HCT116 (cell line): ENCODE measurements at regions not wholly inside any gene's neighbourhood (a gene's known extent, or its start where the extent isn't known, plus 50 kb on each side); places are given as distances from the start of the nearest gene placed in this dataset.

Source experiments
- ATAC-seq: fragments of 200-7000 bp; cut with Tn5 transposase; 2 replicates; pipeline ENCODE4 v1.9.1; 2020; ENCODE audit warnings: mild to moderate bottlenecking, moderate library complexity
- BruUV-seq: library from RNA; stranded (reverse); fragments of 400-500 nt; replicated peaks from 2 replicates; lab custom pipeline; 2021; lab: Mats Ljungman, UMichigan
- CTCF ChIA-PET: fragments of 300-600 bp; sonication (Branson Sonifier 250); formaldehyde crosslinking; loops from one replicate; lab custom pipeline; 2021; ENCODE audit warnings: antibody characterized with exemption; lab: Charles Lee
- POLR2A ChIA-PET: fragments of 300-600, 350-600 bp; sonication (Branson Sonifier 250); formaldehyde crosslinking; loops from one replicate; lab custom pipeline; 2021; ENCODE audit warnings: antibody characterized with exemption; lab: Charles Lee
- RAD21 ChIA-PET, 2 experiments: fragments of 300-600 bp; sonication (Branson Sonifier 250); formaldehyde crosslinking; loops; one replicate each; lab custom pipeline; 2023; ENCODE audit warnings: low total read pairs in 2 of 2; ENCODE audit not compliant: uncharacterized antibody in 2 of 2, unreplicated experiment in 2 of 2, low non-redundant PET in 1 of 2; lab: Charles Lee
- DNase-seq: peaks from one replicate; pipeline ENCODE4 v3.0.0-alpha.2; 2010; ENCODE audit warnings: low read depth, low spot score
- H2AFZ ChIP-seq: fragments of 200-600 bp; shearing (Covaris generic), sonication (generic); 2 replicates; pipeline ENCODE4 v1.6.1; 2017; ENCODE audit warnings: low read depth, mixed run types, mixed read lengths, antibody characterized with exemption, low read length; ENCODE audit not compliant: poor library complexity, severe bottlenecking
- H3K27ac ChIP-seq: 2 replicates; pipeline ENCODE4 v1.5.1; 2012; ENCODE audit warnings: low read depth, low read length
- H3K27me3 ChIP-seq: fragments of 200-600 bp; sonication (generic); 2 replicates; pipeline ENCODE4 v1.6.1; 2016; ENCODE audit warnings: mixed run types, low read length, mixed read lengths; ENCODE audit not compliant: insufficient read depth
- H3K36me3 ChIP-seq, 2 experiments: fragments of 200-500 bp in 1 of 2; fragments of 200-600 bp in 1 of 2; sonication (Bioruptor generic) in 1 of 2; sonication (generic) in 1 of 2; 2 replicates each; pipeline versions ENCODE4 v1.5.1 to v1.6.1; 2014 to 2016; ENCODE audit warnings: low read length in 2 of 2, inconsistent platforms in 1 of 2, mixed read lengths in 1 of 2, mixed run types in 1 of 2; ENCODE audit not compliant: insufficient read depth in 2 of 2, control insufficient read depth in 1 of 2
- H3K4me1 ChIP-seq, 2 experiments: fragments of 200-600 bp in 1 of 2; sonication (generic) in 1 of 2; 2 replicates each; pipeline versions ENCODE4 v1.5.1 to v1.6.1; 2012 to 2017; ENCODE audit warnings: low read length in 2 of 2, inconsistent platforms in 1 of 2, mild to moderate bottlenecking in 1 of 2, mixed read lengths in 1 of 2, mixed run types in 1 of 2, moderate library complexity in 1 of 2; ENCODE audit not compliant: insufficient read depth in 2 of 2, control insufficient read depth in 1 of 2
- H3K4me2 ChIP-seq: fragments of 200-600 bp; sonication (generic); 2 replicates; pipeline ENCODE4 v1.6.1; 2017; ENCODE audit warnings: mixed run types, low read length, mixed read lengths
- H3K4me3 ChIP-seq, 2 experiments: fragments of 200-600 bp in 1 of 2; sonication (generic) in 1 of 2; replicated peaks in 1 of 2; 2 replicates each; pipeline ENCODE4 v1.5.1; 2011 to 2016; ENCODE audit warnings: low read length in 2 of 2, control low read depth in 1 of 2, low read depth in 1 of 2, mild to moderate bottlenecking in 1 of 2, mixed read lengths in 1 of 2, mixed run types in 1 of 2
- H3K79me2 ChIP-seq: fragments of 200-600 bp; sonication (generic); 2 replicates; pipeline ENCODE4 v1.6.1; 2017; ENCODE audit warnings: mild to moderate bottlenecking, mixed run types, low read length, moderate library complexity, mixed read lengths; ENCODE audit not compliant: insufficient read depth
- H3K9ac ChIP-seq: fragments of 200-600 bp; sonication (generic); 2 replicates; pipeline ENCODE4 v1.6.1; 2016; ENCODE audit warnings: low read length, mixed read lengths
- H3K9me2 ChIP-seq: fragments of 200-600 bp; sonication (generic), shearing (Covaris generic); 2 replicates; pipeline ENCODE4 v1.6.1; 2017; ENCODE audit warnings: mixed run types, mild to moderate bottlenecking, moderate library complexity; ENCODE audit not compliant: insufficient read depth
- H3K9me3 ChIP-seq, 2 experiments: fragments of 200-500 bp in 1 of 2; fragments of 200-600 bp in 1 of 2; sonication (Bioruptor generic) in 1 of 2; sonication (generic) in 1 of 2; 2 replicates each; pipeline ENCODE4 v1.6.1; 2014 to 2017; ENCODE audit warnings: low read length in 2 of 2, mixed read lengths in 2 of 2, inconsistent platforms in 1 of 2, low read depth in 1 of 2, mild to moderate bottlenecking in 1 of 2, mixed run types in 1 of 2, moderate library complexity in 1 of 2; ENCODE audit not compliant: control insufficient read depth in 1 of 2, insufficient read depth in 1 of 2
- H4K20me1 ChIP-seq: fragments of 200-600 bp; sonication (generic), shearing (Covaris generic); 2 replicates; pipeline ENCODE4 v1.6.1; 2017; ENCODE audit warnings: mixed run types, mild to moderate bottlenecking, moderate library complexity; ENCODE audit not compliant: insufficient read depth
- ATF3 ChIP-seq: IDR thresholded peaks from 2 replicates; pipeline ENCODE4 v1.6.1; 2012
- CBX3 ChIP-seq: IDR thresholded peaks from 2 replicates; pipeline ENCODE4 v1.6.1; 2012; ENCODE audit warnings: low read depth
- CEBPB ChIP-seq: IDR thresholded peaks from 2 replicates; pipeline ENCODE4 v1.6.1; 2012; ENCODE audit warnings: low read depth
- ELF1 ChIP-seq: IDR thresholded peaks from 2 replicates; pipeline ENCODE4 v1.6.1; 2012; ENCODE audit warnings: low read depth, borderline replicate concordance
- EZH2 ChIP-seq: fragments of 200-600 bp; sonication (generic); IDR thresholded peaks from 2 replicates; pipeline ENCODE4 v1.6.1; 2017; ENCODE audit warnings: antibody characterized with exemption, mixed run types
- EZH2phosphoT487 ChIP-seq: fragments of 200-600 bp; IDR thresholded peaks from 2 replicates; pipeline ENCODE4 v1.6.1; 2018; ENCODE audit warnings: antibody characterized with exemption, borderline replicate concordance
- FOSL1 ChIP-seq: IDR thresholded peaks from 2 replicates; pipeline ENCODE4 v1.6.1; 2012; ENCODE audit warnings: low read depth
- JUND ChIP-seq: IDR thresholded peaks from 2 replicates; pipeline ENCODE4 v1.6.1; 2012
- MAX ChIP-seq: IDR thresholded peaks from 2 replicates; pipeline ENCODE4 v1.6.1; 2012
- POLR2A ChIP-seq: IDR thresholded peaks from 2 replicates; pipeline ENCODE4 v1.7.0; 2011; ENCODE audit warnings: borderline replicate concordance; ENCODE audit not compliant: insufficient read depth, insufficient read length; ENCODE audit errors: extremely low read depth
- POLR2AphosphoS5 ChIP-seq: IDR thresholded peaks from 2 replicates; pipeline ENCODE4 v1.6.1; 2011; ENCODE audit warnings: mild to moderate bottlenecking, low read depth, low read length, moderate library complexity
- SP1 ChIP-seq: IDR thresholded peaks from 2 replicates; pipeline ENCODE4 v1.6.1; 2012; ENCODE audit warnings: low read depth
- SRF ChIP-seq: IDR thresholded peaks from 2 replicates; pipeline ENCODE4 v1.6.1; 2012; ENCODE audit warnings: low read depth
- TCF7L2 ChIP-seq: IDR thresholded peaks from 2 replicates; pipeline ENCODE4 v1.7.0; 2011; ENCODE audit warnings: borderline replicate concordance, inconsistent platforms; ENCODE audit not compliant: insufficient read depth, insufficient read length; ENCODE audit errors: extremely low read depth
- YY1 ChIP-seq: IDR thresholded peaks from 2 replicates; pipeline ENCODE4 v1.6.1; 2011; ENCODE audit warnings: low read length, low read depth, moderate library complexity, mild to moderate bottlenecking; ENCODE audit not compliant: insufficient replicate concordance; ENCODE audit errors: extremely low read depth
- ZFX ChIP-seq: fragments of 450-650 bp; IDR thresholded peaks from 2 replicates; pipeline ENCODE4 v1.6.1; 2017
- ZNF274 ChIP-seq: fragments of 200-500 bp; sonication (Bioruptor generic); IDR thresholded peaks from 2 replicates; pipeline ENCODE4 v1.6.1; 2014; ENCODE audit warnings: mild to moderate bottlenecking, low read depth, low read length, inconsistent platforms
- intact Hi-C: fragments of 100-400 bp; cut with micrococcal nuclease; formaldehyde crosslinking; loops from 2 replicates; pipeline ENCODE4 v1.10.0; 2022

GRCh38 chr14:87067591-87067990 is 925.4 kb downstream of the GALC start:
- ChIA-PET RAD21 (no interaction called here), CTCF (no interaction called here), POLR2A (no interaction called here)
- Histone ChIP-seq H3K4me1 (no peaks in the 10 kb centered on the region), H2AFZ (no peak overlapping the region), H3K9me2 (no peaks in the 10 kb centered on the region), H4K20me1 (no peaks in the 10 kb centered on the region), H3K4me3 (no peak overlapping the region), H3K4me2 (no peak overlapping the region), H3K9me3 (peaks cover 6 to 18% of the 10 kb centered on the region in 2 experiments; a peak in 2 of 4 replicates), H3K27me3 (no peaks in the 10 kb centered on the region), H3K36me3 (no peaks in the 10 kb centered on the region), H3K79me2 (no peaks in the 10 kb centered on the region), H3K27ac (no peak overlapping the region), H3K9ac (no peak overlapping the region)
- no peak for TF ChIP-seq JUND
- no peak for TF ChIP-seq SP1
- TF ChIP-seq ATF3 = no peak
- TF ChIP-seq SRF = no peak
- no peak for TF ChIP-seq ZFX
- TF ChIP-seq CBX3 = no peak
- no peak for TF ChIP-seq EZH2
- TF ChIP-seq ELF1 = no peak
- TF ChIP-seq TCF7L2 = no peak
- TF ChIP-seq CEBPB = no peak
- TF ChIP-seq ZNF274 = no peak
- TF ChIP-seq YY1 = no peak
- TF ChIP-seq MAX = no peak
- TF ChIP-seq FOSL1 = no peak
- no peak for ATAC-seq
- DNase-seq = no peak
- intact Hi-C loops = no loop called here
- BruUV-seq = no TSS peak

- Histone ChIP-seq H4K20me1 (no peaks in the 10 kb centered on the region), H3K9me2 (no peaks in the 10 kb centered on the region), H3K4me3 (no peak overlapping the region), H3K27ac (no peak overlapping the region), H3K4me1 (no peaks in the 10 kb centered on the region), H3K9me3 (peaks cover 6 to 18% of the 10 kb centered on the region in 2 experiments; a peak in 2 of 4 replicates), H3K9ac (no peak overlapping the region), H3K27me3 (no peaks in the 10 kb centered on the region), H2AFZ (no peak overlapping the region), H3K79me2 (no peaks in the 10 kb centered on the region), H3K4me2 (no peak overlapping the region), H3K36me3 (no peaks in the 10 kb centered on the region)
- intact Hi-C loops = no loop called here
- ChIA-PET RAD21 (no interaction called here), POLR2A (no interaction called here), CTCF (no interaction called here)
- ATAC-seq (no peak), DNase-seq (no peak)
- BruUV-seq = no TSS peak
- TF ChIP-seq POLR2AphosphoS5 (no peak), ZNF274 (no peak), MAX (no peak), ELF1 (no peak), POLR2A (no peak), ZFX (no peak), CBX3 (no peak), EZH2phosphoT487 (no peak), FOSL1 (no peak)
These were observed 925.9 kb downstream of the GALC start for GRCh38 chr14:87067061-87067460.
